ENCODE measurements at regions not wholly inside any gene's neighbourhood (a gene's known extent, or its start where the extent isn't known, plus 50 kb on each side); places are given as distances from the start of the nearest gene placed in this dataset.

- no peak for DNase-seq
Observed at GRCh38 chr7:25852211-25852938, 299.6 kb upstream of the NFE2L3 start.

- no peak for DNase-seq
Observed at GRCh38 chr7:25852939-25853271, 299.1 kb upstream of the NFE2L3 start.

- DNase-seq: no peak
Observed at GRCh38 chr7:25853314-25853713, 298.7 kb upstream of the NFE2L3 start.

GRCh38 chr7:25854059-25854458, 297.9 kb upstream of the NFE2L3 start:
- DNase-seq: no peak

- peak; percentile 90 for DNase-seq
Observed at GRCh38 chr7:25854608-25855497, 297.1 kb upstream of the NFE2L3 start.

- DNase-seq: no peak
Observed at GRCh38 chr7:25855854-25856782, 295.9 kb upstream of the NFE2L3 start.

GRCh38 chr7:25857376-25858067, 294.5 kb upstream of the NFE2L3 start:
- no peak for DNase-seq

- DNase-seq: no peak
Observed at GRCh38 chr7:25858200-25858524, 293.8 kb upstream of the NFE2L3 start.

- no peak for DNase-seq
Observed at GRCh38 chr7:25858525-25859411, 293.2 kb upstream of the NFE2L3 start.

GRCh38 chr7:25859412-25860274, 292.4 kb upstream of the NFE2L3 start:
- DNase-seq: no peak

- DNase-seq: peak; percentile 37
Observed at GRCh38 chr7:25860275-25861163, 291.5 kb upstream of the NFE2L3 start.

GRCh38 chr7:25861164-25861496, 290.9 kb upstream of the NFE2L3 start:
- no peak for DNase-seq

GRCh38 chr7:25861601-25862260, 290.3 kb upstream of the NFE2L3 start:
- DNase-seq: no peak

GRCh38 chr7:25862261-25863004, 289.6 kb upstream of the NFE2L3 start:
- peak; percentile 99 for DNase-seq

GRCh38 chr7:25863005-25863728, 288.8 kb upstream of the NFE2L3 start:
- DNase-seq: no peak

GRCh38 chr7:25863729-25864110, 288.3 kb upstream of the NFE2L3 start:
- no peak for DNase-seq

- no peak for DNase-seq
Observed at GRCh38 chr7:25864511-25864910, 287.5 kb upstream of the NFE2L3 start.
